ENCODE measurements at regions not wholly inside any gene's neighbourhood (a gene's known extent, or its start where the extent isn't known, plus 50 kb on each side); places are given as distances from the start of the nearest gene placed in this dataset.

GRCh38 chr16:80161799-80162739 lies 378.7 kb upstream of the DYNLRB2 start:
- Mint-ChIP-seq H3K4me3 (no peak overlapping the region), H3K27ac (no peak overlapping the region), H3K27me3 (no peaks in the 10 kb centered on the region), H3K36me3 (ENCODE audit: low read depth) (no peaks in the 10 kb centered on the region), H3K4me1 (no peaks in the 10 kb centered on the region), H3K9me3 (no peaks in the 10 kb centered on the region)
- no peak for DNase-seq
- ChIA-PET POLR2A (no interaction called here), CTCF (no interaction called here)

- DNase-seq = no peak
- CTCF ChIA-PET = no interaction called here
- Mint-ChIP-seq H3K4me1 (no peaks in the 10 kb centered on the region), H3K27me3 (no peaks in the 10 kb centered on the region), H3K4me3 (no peak overlapping the region), H3K36me3 (ENCODE audit: low read depth) (no peaks in the 10 kb centered on the region), H3K27ac (no peak overlapping the region), H3K9me3 (no peaks in the 10 kb centered on the region)
- POLR2A ChIA-PET = no interaction called here
These were observed 382.0 kb upstream of the DYNLRB2 start for GRCh38 chr16:80158766-80159165.

GRCh38 chr16:80151722-80152111 lies 389.1 kb upstream of the DYNLRB2 start:
- CTCF ChIA-PET = no interaction called here

GRCh38 chr16:80150978-80151721 lies 389.6 kb upstream of the DYNLRB2 start:
- Mint-ChIP-seq H3K36me3 (ENCODE audit: low read depth) (no peaks in the 10 kb centered on the region), H3K27ac (no peak overlapping the region)
- CTCF ChIA-PET = no interaction called here

More at GRCh38 chr16:80151722-80152111, 389.1 kb upstream of the DYNLRB2 start:
- no peak overlapping the region for H3K27ac Mint-ChIP-seq
- H3K36me3 Mint-ChIP-seq (ENCODE audit: low read depth) = no peaks in the 10 kb centered on the region
- H3K4me1 Mint-ChIP-seq = no peaks in the 10 kb centered on the region
- POLR2A ChIA-PET = no interaction called here
- H3K9me3 Mint-ChIP-seq = no peaks in the 10 kb centered on the region
- H3K27me3 Mint-ChIP-seq = peaks cover 6% of the 10 kb centered on the region
- H3K4me3 Mint-ChIP-seq = no peak overlapping the region
- no peak for DNase-seq

GRCh38 chr16:80148826-80149225 lies 392.0 kb upstream of the DYNLRB2 start:
- Mint-ChIP-seq H3K4me1 (no peaks in the 10 kb centered on the region), H3K27ac (no peak overlapping the region), H3K36me3 (ENCODE audit: low read depth) (no peaks in the 10 kb centered on the region), H3K9me3 (no peaks in the 10 kb centered on the region), H3K4me3 (no peak overlapping the region), H3K27me3 (peaks cover 9% of the 10 kb centered on the region)
- ChIA-PET POLR2A (no interaction called here), CTCF (no interaction called here)
- DNase-seq = no peak

More at GRCh38 chr16:80150978-80151721, 389.6 kb upstream of the DYNLRB2 start:
- DNase-seq = no peak
- H3K4me3 Mint-ChIP-seq = no peak overlapping the region
- peaks cover 6% of the 10 kb centered on the region for H3K27me3 Mint-ChIP-seq
- H3K4me1 Mint-ChIP-seq = no peaks in the 10 kb centered on the region
- H3K9me3 Mint-ChIP-seq = no peaks in the 10 kb centered on the region
- POLR2A ChIA-PET = no interaction called here

- H3K27me3 Mint-ChIP-seq = peaks cover 9% of the 10 kb centered on the region
- no peaks in the 10 kb centered on the region for H3K9me3 Mint-ChIP-seq
- POLR2A ChIA-PET = no interaction called here
- H3K4me1 Mint-ChIP-seq = no peaks in the 10 kb centered on the region
- DNase-seq = no peak
- H3K27ac Mint-ChIP-seq = no peak overlapping the region
- no peaks in the 10 kb centered on the region for H3K36me3 Mint-ChIP-seq (ENCODE audit: low read depth)
- H3K4me3 Mint-ChIP-seq = no peak overlapping the region
- CTCF ChIA-PET = no interaction called here
These were observed 393.7 kb upstream of the DYNLRB2 start for GRCh38 chr16:80147026-80147655.

- H3K27me3 Mint-ChIP-seq = peaks cover 3% of the 10 kb centered on the region
- no peak for DNase-seq
These were observed 396.6 kb upstream of the DYNLRB2 start for GRCh38 chr16:80144191-80144590.

GRCh38 chr16:80142940-80143339 lies 397.9 kb upstream of the DYNLRB2 start:
- DNase-seq = no peak
- Mint-ChIP-seq H3K9me3 (no peaks in the 10 kb centered on the region), H3K4me3 (no peak overlapping the region), H3K27me3 (peaks cover 3% of the 10 kb centered on the region), H3K27ac (no peak overlapping the region), H3K4me1 (no peaks in the 10 kb centered on the region), H3K36me3 (ENCODE audit: low read depth) (no peaks in the 10 kb centered on the region)
- ChIA-PET POLR2A (no interaction called here), CTCF (no interaction called here)

More at GRCh38 chr16:80144191-80144590, 396.6 kb upstream of the DYNLRB2 start:
- ChIA-PET CTCF (no interaction called here), POLR2A (no interaction called here)
- Mint-ChIP-seq H3K4me3 (no peak overlapping the region), H3K9me3 (no peaks in the 10 kb centered on the region), H3K36me3 (ENCODE audit: low read depth) (no peaks in the 10 kb centered on the region), H3K27ac (no peak overlapping the region), H3K4me1 (no peaks in the 10 kb centered on the region)

- ChIA-PET CTCF (no interaction called here), POLR2A (no interaction called here)
- no peak overlapping the region for H3K27ac Mint-ChIP-seq
- no peaks in the 10 kb centered on the region for H3K36me3 Mint-ChIP-seq (ENCODE audit: low read depth)
- no peak for DNase-seq
- no peak overlapping the region for H3K4me3 Mint-ChIP-seq
- peaks cover 3% of the 10 kb centered on the region for H3K27me3 Mint-ChIP-seq
- H3K9me3 Mint-ChIP-seq = peaks cover 2% of the 10 kb centered on the region
- H3K4me1 Mint-ChIP-seq = no peaks in the 10 kb centered on the region
These were observed 398.5 kb upstream of the DYNLRB2 start for GRCh38 chr16:80142281-80142680.

- POLR2A ChIA-PET = no interaction called here
These were observed 411.0 kb upstream of the DYNLRB2 start for GRCh38 chr16:80129791-80130190.

GRCh38 chr16:80125677-80126076 lies 415.1 kb upstream of the DYNLRB2 start:
- no peaks in the 10 kb centered on the region for H3K9me3 Mint-ChIP-seq

More at GRCh38 chr16:80129791-80130190, 411.0 kb upstream of the DYNLRB2 start:
- no peak for DNase-seq
- no peaks in the 10 kb centered on the region for H3K27me3 Mint-ChIP-seq
- CTCF ChIA-PET = no interaction called here
- no peak overlapping the region for H3K27ac Mint-ChIP-seq
- no peaks in the 10 kb centered on the region for H3K4me1 Mint-ChIP-seq
- no peaks in the 10 kb centered on the region for H3K9me3 Mint-ChIP-seq
- H3K36me3 Mint-ChIP-seq (ENCODE audit: low read depth) = no peaks in the 10 kb centered on the region
- no peak overlapping the region for H3K4me3 Mint-ChIP-seq

GRCh38 chr16:80123189-80123588 lies 417.6 kb upstream of the DYNLRB2 start:
- H3K4me1 Mint-ChIP-seq = no peaks in the 10 kb centered on the region
- H3K36me3 Mint-ChIP-seq (ENCODE audit: low read depth) = no peaks in the 10 kb centered on the region
- no peak overlapping the region for H3K4me3 Mint-ChIP-seq
- no peak for DNase-seq
- peaks cover 3% of the 10 kb centered on the region for H3K27me3 Mint-ChIP-seq
- CTCF ChIA-PET = no interaction called here
- no peak overlapping the region for H3K27ac Mint-ChIP-seq
- POLR2A ChIA-PET = no interaction called here
- no peaks in the 10 kb centered on the region for H3K9me3 Mint-ChIP-seq

More at GRCh38 chr16:80125677-80126076, 415.1 kb upstream of the DYNLRB2 start:
- Mint-ChIP-seq H3K4me3 (no peak overlapping the region), H3K27me3 (no peaks in the 10 kb centered on the region), H3K4me1 (no peaks in the 10 kb centered on the region), H3K27ac (no peak overlapping the region), H3K36me3 (ENCODE audit: low read depth) (no peaks in the 10 kb centered on the region)
- POLR2A ChIA-PET = no interaction called here
- CTCF ChIA-PET = interaction anchor here (1.5 kb wide), 1 partner anchor 10 kb away, joined by 4 read pairs; no protein-coding TSS in a partner anchor
- no peak for DNase-seq

GRCh38 chr16:80122115-80122514 lies 418.7 kb upstream of the DYNLRB2 start:
- Mint-ChIP-seq H3K4me3 (no peak overlapping the region), H3K4me1 (no peaks in the 10 kb centered on the region), H3K27ac (no peak overlapping the region), H3K27me3 (peaks cover 3% of the 10 kb centered on the region), H3K9me3 (no peaks in the 10 kb centered on the region), H3K36me3 (ENCODE audit: low read depth) (no peaks in the 10 kb centered on the region)
- no peak for DNase-seq
- CTCF ChIA-PET = no interaction called here
- POLR2A ChIA-PET = no interaction called here
